Retinal pigment epithelial cell (primary cell): ENCODE measurements at regions not wholly inside any gene's neighbourhood (a gene's known extent, or its start where the extent isn't known, plus 50 kb on each side); places are given as distances from the start of the nearest gene placed in this dataset.
"Not testable (repeated sequence)": the region's sequence is repeated elsewhere in the genome, so short reads cannot be mapped to it uniquely, and the experiment has no call there.

ENCODE experiments used
- DNase-seq: peaks from one replicate; pipeline ENCODE4 v3.0.0-alpha.2; 2010; ENCODE audit warnings: low read depth
- H3K4me3 ChIP-seq: 2 replicates; pipeline ENCODE4 v1.5.1; 2011; ENCODE audit warnings: mild to moderate bottlenecking, low read length, control low read depth, moderate library complexity
- TF ChIP-seq, protein P1 (sequence below): conservative IDR thresholded peaks from 2 replicates; pipeline ENCODE4 v1.5.1; 2011; ENCODE audit warnings: low read depth, low read length, control low read depth, inconsistent platforms

DNA sequence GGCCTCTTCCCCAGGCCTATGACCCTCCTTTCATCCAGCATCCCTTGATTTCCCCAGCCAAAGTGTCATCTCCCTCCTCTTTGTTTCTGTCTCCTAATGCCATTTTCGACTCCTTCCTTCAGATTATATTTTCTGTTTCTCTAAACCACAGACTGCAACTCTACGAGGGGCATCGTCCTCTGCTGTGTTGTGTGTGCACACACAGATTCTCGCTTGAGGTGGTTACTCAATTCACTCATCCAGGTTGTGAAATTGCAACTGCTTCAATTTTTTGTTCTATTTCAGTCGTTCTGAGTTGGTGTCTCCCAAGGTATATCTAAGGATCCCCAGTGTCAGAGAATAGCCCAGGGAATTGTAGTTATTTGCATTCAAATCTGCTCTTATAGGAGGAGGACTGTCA lies 113.5 kb upstream of the NDUFV2 start:
- H3K4me3 ChIP-seq: no peak overlapping the region
- TF ChIP-seq, protein P1, sequence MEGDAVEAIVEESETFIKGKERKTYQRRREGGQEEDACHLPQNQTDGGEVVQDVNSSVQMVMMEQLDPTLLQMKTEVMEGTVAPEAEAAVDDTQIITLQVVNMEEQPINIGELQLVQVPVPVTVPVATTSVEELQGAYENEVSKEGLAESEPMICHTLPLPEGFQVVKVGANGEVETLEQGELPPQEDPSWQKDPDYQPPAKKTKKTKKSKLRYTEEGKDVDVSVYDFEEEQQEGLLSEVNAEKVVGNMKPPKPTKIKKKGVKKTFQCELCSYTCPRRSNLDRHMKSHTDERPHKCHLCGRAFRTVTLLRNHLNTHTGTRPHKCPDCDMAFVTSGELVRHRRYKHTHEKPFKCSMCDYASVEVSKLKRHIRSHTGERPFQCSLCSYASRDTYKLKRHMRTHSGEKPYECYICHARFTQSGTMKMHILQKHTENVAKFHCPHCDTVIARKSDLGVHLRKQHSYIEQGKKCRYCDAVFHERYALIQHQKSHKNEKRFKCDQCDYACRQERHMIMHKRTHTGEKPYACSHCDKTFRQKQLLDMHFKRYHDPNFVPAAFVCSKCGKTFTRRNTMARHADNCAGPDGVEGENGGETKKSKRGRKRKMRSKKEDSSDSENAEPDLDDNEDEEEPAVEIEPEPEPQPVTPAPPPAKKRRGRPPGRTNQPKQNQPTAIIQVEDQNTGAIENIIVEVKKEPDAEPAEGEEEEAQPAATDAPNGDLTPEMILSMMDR: no peak
- no peak for DNase-seq

DNA sequence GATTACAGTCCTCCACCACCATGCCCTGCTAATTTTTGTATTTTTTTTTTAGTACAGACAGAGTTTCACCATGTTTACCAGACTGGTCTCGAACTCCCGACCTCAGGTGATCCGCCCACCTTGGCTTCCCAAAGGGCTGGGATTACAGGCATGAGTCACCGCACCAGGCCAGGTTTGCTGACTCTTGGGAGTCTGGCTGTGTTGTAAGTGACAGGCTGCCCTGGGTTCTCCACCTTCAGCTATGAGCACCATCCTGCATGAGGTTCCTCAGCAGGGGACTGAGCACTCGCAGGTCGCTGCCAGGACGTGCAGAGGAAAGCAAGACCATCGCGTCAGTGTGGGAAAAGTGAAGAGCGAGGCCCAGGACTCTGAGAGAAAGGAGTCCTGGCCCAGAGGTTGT lies 112.6 kb upstream of the NDUFV2 start:
- H3K4me3 ChIP-seq: no peak overlapping the region
- TF ChIP-seq, protein P1: no peak
- no peak for DNase-seq

DNA sequence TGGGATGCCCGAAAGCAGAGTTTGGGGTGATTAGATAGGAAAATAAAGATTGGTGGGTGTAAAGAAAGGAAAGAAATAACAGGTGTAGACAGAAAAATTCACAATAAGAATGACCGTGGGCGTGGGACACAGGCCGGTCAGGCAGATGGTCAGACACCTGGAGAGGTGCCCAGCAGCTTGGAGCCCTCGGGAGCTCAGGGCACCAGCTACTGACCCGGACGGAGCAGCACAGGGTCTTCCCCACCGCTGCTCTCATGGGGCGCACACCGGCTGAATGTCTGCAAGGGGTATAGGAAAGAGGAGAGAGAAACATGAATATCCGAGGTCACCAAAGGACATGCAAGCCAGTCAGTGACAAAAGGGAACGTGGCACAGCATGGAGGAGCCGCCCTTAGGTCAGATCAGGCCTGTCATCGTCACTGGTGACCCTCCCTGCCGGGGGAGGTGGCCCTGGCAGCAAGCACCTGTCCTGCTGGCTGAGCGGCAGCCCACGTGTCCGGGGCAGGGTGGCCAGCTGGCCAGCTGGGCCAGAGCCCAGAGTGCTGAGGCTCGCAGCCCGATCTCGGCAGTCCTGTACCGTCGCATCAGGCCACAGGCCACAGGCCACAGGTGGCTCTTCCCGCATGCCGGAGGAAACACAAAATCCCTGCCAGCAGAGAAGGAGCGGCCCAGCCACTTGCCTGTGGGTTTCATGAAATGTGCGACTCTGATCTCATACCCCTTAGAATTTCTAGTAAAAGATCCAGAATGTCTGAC lies 112.0 kb upstream of the NDUFV2 start:
- TF ChIP-seq, protein P1: no peak
- DNase-seq: no peak
- H3K4me3 ChIP-seq: no peak overlapping the region

DNA sequence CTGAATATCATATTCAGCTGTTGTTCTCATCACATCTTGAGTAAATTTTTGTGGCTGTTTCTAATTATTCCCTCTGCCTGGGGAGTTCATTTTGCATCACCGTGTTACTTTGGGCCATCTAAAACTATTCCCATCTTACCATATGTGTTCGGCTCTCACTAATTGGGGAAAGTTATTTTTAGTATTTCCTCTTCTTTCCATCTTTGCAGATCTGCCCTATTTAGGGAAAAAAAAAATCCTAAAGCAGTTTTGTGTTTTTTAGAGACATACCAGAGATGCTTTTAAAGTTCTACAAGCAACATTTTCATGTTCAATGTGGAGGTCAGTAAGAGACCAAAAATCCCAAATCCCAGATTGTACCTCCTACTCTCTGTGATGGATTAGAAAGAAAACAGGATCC lies 111.3 kb upstream of the NDUFV2 start:
- TF ChIP-seq, protein P1: no peak
- DNase-seq: no peak

DNA sequence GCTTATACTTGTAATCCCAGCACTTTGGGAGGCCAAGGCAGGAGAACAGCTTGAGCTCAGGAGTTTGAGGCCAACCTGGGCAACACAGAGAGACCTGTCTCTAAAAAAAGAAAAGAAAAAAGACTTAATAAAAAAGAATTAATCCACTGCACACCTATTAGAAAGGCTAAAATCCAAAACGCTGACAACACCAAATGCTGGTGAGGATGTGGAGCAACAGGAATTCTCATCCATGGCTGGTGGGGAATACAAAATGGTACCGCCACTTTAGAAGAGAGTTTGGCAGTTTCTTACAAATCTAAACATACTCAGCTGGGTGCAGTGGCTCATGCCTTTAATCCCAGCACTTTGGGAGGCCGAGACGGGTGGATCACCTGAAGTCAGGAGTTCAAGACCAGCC lies 110.0 kb upstream of the NDUFV2 start:
- not testable (repeated sequence) for H3K4me3 ChIP-seq, DNase-seq

More for the DNA sequence above, 111.3 kb upstream of the NDUFV2 start:
- H3K4me3 ChIP-seq: no peak overlapping the region

DNA sequence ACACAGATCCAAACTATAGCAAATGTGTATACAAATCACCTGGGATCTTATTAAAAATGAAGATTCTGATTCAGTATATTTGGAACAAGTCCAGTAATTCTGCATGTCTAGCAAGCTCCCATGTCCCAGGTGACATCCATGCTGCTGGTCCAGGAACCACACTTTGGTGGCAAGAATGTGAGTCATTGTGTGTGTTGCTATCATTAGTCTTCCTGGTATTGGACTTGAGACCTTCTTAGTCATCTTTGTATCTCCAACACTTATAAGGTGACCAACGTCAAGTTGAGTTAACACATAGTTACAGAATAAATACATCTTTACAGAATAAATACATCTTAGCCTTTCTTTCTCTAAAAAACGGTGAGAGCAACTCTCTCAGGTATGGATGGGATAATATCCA lies 107.9 kb upstream of the NDUFV2 start:
- no peak for DNase-seq
- TF ChIP-seq, protein P1: no peak
- H3K4me3 ChIP-seq: no peak overlapping the region

DNA sequence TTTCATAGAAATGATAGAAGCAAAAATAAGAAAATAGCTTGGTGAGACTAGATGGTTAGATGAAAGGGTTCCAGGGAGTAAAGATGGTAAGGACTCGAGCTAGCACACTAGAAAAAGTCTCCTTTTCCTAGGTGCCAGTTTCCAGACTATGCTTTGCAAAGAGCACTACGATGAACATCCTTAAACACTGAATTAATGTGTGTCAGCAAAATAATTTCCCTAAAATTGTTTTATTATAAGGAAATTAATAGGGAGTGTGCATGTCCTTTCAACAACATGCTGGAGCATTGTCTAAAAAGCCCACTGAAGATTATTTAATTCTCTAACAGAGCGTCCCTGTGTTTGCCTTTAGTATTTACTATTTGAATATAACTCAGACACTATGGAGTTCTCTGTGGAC lies 107.4 kb upstream of the NDUFV2 start:
- TF ChIP-seq, protein P1: no peak
- DNase-seq: no peak

More for the DNA sequence above, 107.4 kb upstream of the NDUFV2 start:
- no peak overlapping the region for H3K4me3 ChIP-seq
